ENCODE measurements at regions not wholly inside any gene's neighbourhood (a gene's known extent, or its start where the extent isn't known, plus 50 kb on each side); places are given as distances from the start of the nearest gene placed in this dataset.

DNA sequence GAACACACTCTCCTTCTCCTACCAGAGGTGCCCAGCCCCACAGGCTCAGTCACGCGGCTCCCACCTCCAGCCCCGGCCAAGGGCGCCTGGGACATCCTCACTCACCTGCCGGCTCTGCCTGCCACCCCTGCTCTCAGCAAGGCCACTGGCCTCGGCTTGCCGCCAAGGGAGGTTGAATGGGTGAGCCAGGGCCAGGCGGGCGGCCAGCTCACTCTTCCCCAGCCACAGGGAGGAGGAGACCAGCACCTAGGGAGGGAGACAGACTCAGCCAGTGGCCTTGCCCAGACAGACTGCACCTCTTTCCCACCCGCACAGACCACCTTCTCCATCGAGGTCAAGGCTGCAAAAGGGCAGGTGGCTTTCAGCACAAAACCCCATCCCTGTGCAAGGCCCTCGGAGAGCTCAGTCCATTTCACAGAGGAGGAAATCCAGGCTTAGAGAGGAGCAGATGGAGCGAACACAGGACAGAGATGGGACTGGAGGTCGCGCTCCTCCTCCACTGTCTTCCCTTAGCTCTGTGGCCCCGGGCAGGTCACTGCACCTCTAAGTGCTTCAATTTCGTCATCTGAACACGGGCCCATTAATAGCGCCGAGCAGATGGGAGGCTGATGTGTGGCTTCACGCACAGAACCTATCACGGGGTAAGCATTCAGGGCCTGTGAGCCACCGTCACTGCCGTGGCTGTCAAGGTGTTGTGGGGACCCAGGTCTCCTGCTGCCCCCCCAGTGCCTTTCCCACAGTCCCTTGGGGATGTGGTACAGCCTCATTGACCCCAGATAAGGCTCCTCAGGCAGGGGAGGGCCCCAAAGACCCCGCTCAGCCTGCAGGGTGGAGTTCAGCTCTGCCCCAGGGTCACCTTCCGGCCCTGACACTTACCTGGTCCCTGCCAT, 56.1 kb downstream of the RMI2 start:
- DNase-seq = no peak

DNA sequence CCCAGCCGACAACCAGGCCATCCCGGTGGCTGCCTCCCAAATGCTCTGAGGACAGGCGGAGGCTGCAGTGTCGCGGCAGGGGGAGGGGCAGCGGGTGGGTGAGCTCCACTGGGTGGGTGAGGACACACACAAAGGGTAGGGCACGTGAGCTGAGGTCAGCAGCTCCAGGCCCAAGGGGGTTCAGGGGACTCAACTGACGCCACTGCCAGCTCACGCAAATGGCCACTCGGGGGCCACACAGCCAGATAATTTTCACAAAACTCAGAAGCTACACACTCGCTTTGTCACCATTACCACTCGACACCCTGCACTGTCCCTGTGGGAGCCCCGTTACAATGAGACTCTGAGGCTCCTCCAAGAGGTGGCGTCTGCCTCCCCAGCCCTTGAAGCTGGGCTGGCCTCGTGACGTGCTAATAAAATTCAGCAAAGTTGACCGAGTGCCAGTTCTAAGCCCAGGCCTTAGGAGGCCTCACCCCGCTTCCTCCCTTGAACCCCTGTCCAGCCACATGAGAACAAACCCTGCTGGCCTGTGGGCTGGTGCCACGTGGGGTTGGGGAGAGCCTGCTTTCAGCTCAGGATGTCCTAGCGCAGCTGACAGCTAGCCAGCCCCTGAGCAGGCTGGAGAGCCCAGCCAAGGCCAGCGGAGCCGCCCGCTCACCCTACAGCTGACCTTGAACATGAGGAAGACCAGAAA, 56.9 kb downstream of the RMI2 start:
- DNase-seq = no peak

DNA sequence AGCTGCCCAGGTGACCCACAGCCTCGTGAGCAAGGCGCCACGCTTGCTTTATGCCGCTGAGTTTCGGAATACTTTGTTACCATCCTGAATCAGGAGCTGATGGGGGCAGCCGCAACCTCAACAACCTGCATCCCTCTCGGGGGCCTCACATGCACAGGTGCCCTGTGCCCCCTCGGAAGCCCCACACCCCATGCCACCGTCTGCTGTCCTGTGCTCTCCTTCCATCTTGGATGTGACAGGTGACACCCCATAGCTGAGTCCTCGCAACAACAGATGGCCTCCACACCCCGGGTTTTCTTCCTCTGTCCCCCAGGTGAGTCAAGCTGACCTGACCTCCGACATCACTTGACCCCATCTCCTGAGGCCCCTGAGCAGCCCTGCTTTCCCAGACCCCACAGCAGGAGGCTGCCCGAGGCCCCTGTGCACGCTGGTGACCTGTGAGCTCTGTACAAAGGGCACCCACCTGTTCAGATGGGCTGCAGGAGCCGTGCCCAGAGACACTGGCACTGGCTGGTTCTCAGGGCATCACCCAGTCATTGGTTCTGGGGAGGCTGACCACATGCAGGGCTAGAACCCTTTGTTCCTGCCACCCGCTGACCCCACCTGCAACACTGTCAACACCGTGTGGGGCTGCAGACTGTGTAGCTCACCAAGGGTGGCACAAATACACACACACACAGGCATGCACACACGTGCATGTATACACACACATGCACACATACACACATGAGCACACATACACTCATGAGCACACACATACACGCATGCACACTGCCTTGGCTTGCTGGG, 57.7 kb downstream of the RMI2 start:
- DNase-seq = no peak

DNA sequence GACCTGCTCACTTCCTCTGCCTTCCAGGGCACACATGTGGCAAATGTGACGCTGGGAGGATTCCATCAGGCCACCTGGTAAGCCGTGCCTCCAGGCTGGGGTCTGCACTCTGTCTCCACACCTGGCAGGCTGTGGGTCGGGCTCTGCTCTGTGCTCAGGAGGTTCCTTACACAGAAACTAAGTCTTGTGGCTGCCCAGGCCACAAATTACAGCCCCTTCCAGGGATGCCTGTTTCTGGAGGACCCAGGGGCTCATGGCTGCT, 58.2 kb downstream of the RMI2 start:
- DNase-seq = no peak

DNA sequence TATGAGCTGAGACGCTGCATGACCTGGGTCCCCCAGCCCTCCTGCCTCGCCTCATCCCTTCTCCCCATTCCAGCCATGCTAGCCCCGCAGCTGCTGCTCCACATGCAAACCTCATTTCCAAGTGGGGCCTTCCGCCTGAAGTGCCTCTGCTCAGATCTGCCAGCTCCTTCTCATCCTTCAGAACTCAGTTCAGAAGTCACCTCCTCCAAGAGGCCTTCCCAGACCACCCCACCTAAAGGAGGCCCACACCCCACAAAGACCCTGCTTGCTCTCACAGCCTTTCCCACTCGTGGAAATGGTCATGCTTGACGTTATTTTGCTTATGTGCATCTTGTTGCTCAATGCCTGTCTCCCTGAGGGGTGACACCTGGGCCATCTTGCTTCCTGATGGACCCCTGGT, 58.7 kb downstream of the RMI2 start:
- no peak for DNase-seq

DNA sequence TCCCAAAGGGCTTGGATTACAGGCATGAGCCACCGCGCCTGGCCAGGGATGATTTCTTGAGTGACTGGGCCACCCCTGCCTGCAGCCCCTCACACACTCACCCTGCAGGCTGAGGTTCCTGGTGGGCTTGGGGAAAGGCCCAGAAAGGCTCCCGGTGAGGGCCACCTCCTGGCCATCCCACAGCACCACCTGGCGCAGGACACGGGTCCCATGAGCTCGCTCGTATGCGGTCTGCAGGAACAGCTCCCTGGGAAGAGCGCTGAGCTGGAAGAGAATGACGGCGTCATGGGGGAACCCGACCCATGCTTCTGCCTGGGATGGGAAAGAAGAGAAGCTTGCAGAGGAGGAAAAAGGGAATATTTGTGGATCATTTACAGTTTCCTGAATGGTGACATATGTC, 59.3 kb downstream of the RMI2 start:
- DNase-seq = no peak

DNA sequence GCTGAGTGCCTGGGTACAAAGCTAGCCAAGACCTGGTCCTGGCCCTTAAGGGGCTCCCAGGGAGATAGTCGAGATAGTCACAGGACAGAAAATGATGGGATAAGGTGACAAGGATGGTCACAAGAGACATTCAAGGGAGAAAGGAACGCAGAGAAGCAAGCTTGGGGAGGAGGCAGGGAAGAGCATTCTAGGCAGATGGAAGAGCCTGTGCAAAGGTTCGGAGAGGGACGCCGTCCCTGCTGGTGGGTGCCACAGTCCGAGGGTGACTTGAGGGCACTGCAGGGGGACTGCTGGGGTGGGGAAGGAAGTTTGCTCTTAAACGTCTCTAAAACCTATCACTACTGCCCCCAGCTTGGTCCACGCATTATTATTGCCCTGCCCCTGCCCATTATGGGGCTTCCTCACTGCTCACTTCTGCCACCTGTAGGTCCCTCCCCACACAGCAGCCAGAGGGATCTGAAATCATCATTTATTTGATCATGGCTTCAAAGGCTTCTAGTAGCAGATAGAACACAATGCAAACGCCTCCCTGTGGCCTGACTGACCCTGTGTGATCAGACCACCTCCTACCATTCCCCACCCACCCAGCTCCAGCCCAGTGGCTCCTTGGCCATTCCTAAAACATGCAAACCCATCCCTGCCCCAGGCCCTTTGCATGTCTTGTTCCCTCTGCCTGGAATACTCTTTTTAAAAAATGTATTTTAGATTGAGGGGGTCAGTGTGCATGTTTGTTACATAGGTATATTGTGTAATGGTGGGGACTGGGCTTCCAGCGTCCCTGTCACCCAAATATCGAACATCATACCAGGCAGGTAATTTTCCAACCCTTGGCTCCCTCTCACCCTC, 60.3 kb downstream of the RMI2 start:
- peak; percentile 50 for DNase-seq

DNA sequence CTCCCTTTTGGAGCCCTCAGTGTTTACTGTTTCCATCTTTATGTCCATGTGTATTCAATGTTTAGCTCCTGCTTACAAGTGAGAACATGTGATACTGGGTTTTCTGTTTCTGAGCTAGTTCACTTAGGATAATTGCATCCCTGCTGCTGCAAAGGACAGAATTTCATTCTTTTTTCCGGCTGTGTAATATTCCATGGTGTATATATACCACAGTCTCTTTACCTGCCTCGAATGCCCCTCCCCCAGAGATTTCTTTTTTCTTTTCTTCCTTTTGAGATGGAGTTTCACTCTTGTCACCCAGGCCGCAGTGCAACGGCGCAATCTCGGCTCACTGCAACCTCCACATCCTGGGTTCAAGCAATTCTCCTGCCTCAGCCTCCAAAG, 60.9 kb downstream of the RMI2 start:
- DNase-seq = no peak

DNA sequence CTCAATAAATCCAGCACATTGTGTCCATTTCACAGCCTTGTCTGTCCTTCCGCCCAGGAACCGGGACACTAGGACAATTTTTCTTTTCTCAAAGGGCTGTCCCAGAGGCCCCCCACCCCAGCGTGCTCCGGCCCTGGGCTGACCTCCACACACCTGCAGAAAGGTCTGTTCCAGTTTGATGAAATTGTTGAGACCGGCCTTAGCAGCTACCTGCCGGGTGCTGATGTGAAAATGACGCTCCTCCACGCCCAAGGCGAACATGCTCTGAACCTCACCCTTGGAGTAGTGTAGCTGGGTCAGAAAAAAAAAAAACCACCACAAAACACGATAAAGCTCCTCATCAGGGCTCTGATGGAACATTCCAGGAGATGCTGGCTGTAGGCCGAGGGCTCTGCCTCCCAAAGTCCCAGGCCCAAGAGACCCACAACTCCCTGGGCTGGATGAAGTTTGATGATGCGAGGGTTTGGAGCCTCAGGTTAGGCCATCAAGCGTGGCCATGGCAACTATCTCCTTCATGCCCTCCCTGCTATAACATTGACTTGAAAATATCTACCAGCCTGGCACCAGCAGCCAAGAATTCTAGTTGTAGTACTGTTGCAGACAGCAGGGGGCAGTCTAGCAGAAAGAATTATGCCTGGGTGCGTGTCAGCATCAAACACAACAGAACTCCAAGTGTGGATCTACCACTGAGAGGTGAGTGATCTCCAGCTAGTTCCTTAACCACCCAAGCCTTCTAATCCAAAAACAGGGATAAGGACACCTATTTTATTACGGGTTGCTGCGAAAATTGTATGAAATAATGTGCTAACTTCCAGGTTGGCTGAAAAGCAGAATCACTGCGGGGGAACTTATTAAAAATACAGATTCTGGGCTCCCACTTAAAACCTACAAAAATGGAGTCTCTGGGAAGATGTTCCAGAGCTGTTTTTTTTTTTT, 62.1 kb downstream of the RMI2 start:
- peak; percentile 73 for DNase-seq

DNA sequence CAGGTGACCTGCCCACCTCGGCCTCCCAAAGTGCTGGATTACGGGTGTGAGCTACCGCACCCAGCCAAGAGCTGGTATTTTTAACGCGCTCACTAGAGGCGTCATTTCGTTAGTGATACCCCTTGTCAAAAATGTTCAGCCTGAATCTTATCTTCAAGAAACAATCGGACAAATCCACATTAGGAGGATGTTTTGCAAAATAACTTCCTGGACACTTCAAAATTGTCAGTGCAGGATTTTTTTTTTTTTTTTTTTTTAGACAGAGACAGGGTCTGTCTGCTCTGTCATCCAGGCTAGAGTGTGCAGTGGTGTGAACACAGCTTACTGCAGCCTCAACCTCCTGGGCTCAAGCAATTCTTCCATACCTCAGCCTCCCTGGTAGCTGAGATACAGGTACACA, 63.0 kb downstream of the RMI2 start:
- no peak for DNase-seq

DNA sequence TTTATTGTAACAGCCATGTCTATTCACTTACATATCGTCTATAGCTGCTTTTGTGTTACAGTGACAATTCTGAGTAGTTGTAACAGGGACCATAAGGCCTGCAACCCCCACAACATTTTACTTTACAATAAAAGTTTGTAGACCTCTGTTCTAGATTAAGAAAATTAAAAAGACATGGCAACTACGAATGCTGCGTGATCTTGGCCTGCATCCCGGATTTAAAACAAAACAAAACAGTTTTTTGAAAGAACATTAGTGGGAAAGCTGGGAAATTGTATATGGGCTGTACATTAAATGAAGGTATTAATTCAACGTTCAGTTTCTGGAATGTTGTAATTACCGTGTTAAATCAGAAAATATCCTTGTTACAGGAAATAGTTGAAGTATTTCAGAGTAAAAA, 64.1 kb downstream of the RMI2 start:
- no peak for DNase-seq

DNA sequence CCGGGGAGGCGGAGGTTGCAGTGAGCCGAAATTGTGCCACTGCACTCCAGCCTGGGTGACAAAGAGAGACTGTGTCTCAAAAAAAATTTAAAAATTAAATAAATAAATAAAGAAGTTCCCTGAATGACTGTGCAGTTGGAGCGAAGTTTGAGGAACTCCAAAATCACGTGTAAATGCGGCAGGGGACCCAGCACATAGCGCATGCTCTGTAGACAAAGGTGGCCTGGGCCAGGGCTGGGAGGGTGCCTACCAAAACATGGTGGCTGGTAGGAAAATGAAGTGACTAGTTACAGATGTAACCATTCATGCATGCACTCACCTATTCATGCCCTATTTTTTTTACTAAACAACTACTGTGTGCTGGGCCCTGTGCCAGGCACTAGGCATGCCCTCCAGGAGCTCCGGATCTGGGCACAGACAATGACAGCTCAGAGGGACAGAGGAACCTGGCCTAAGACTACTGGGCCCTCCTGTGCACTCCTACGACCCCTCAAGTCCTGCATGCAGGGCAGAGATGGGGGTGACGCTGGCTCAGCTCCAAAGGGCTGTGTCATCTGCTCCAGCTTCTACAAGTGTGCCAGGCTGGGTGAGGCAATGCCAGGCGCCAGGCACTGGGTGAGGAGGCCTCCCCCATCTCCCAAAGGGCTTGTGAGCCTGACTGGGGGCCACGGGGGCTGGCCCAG, 65.3 kb downstream of the RMI2 start:
- DNase-seq = no peak

DNA sequence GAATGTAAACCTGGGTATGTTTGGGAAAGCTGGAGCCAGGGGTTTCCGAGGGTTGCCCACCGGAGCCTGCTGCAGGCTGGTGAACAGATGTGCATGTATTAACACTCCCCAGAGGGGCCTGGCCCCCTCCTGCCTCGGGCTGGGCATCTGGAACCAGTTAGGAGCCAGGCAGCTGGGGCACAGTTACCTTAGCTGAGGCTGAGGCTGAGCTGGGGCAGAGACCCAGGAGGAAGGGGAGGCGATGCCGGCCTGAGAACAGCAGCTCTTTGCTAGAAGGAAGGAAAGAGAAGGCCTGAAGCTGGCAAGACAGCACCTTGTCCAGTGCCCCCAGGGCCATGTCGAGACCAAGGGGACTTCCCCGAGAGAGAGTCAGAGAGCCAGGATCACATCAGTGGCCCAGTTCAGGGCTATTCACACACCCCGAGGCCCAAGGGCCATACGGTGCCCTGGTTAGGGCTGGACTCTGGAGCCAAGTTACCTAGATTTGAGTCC, 65.8 kb downstream of the RMI2 start:
- no peak for DNase-seq

DNA sequence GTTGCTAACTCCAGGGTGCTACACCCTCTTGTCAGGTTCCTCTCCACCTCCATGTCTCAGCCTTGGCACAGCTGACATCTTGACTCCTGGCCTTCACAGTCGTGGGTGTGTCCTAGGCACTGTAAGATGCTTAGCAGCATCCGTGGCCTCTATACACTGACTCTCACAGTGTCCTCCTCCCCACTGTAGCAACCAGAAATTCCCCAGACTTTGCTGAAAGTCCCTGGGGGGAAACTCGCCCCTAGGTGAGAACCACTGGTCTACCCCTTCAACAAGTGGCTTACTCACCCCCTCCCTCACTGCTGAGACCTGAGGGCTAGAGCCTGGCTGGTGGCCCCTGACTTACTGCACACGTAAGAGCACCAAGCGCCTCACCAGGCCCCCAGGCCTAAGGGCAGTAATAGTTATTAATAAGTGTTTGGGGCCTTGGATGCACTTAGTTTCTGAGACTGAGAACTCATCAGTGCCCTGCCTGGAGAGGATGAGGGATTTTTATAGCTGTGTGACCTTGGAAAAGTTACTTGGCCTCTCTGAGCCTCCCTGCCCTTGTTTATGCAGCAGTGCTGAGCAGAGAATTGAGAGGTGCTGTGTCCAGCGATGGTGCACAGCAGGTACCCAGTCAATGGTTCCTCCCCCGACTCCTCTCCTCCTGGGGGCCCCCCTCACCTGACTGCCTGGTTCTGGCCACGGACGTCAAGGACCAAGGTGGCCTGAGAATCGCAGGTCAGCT, 67.1 kb downstream of the RMI2 start:
- DNase-seq = no peak

DNA sequence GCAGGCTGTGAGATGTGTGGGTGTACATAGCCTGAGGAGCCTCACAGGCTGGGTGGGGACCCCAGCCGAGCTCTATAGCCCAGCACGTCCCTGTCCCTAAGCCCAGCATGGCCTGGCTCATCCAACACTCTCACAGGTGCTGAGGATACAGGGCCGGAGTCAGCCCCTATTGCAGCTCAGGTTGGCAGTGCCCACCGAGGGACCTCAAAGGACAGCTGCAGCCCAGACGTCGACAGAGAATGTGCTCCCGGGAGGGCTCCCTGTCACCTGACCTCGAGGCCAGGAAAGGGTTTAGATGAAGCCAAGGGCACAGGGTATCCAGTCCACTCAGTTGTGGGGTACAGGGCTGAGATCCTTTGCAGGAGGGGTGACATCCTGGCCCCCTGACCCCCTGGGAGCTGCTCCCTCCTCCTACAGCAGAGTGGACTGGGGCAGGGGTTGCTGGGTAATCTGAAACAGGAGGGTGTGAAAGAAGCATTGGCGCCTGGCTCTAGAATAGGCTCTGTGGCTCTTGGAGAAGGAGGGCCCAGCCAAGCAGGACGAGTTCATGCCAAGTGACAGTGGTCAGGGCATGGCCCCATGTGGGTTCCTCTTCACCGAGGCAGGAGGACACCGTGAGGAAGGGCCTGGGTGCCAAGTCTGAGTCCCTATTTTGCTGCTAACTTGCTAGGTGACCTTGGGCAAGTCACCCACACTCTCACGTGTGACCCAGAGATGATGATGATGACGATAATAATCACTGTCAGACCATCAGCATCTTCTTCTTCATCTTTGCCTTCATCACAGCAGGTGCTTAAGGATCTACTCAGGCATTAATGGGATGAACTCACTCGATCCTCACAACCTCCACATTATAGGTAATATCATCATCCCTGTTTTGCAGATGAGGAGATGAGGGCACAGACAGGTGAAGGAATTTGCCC, 68.0 kb downstream of the RMI2 start:
- DNase-seq = no peak

DNA sequence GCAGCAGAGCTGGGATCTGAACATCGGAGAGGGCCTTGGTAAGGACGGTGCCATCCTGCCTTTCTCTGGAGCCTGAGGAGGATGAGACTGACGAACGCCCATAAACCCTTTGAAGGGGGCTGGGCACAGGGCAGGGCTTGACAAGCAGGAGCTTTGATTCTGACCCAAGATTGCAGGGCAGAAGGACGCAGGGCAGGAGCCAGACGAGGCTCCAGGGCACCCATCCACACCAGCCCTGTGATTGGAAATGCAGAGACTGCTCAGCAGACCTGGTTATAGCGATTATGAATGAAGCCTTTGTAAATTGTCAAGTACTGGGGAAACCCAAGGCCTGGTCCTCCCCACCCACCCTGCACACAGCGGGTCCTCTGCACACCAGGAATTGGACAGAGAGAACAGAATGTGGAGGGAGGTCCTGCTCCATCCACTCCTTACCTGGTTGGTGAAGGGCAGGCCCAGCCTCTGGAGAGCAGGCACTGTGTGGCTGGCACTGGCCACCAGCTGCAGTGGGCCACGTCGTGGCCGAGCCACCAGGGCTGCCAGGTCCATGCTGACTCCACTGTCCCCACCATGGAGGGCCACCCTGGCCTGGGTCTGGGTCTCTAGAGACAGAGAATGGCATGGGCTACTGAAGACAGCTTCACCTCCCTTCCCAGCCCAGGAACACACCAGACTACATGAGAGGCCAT, 68.8 kb downstream of the RMI2 start:
- no peak for DNase-seq

DNA sequence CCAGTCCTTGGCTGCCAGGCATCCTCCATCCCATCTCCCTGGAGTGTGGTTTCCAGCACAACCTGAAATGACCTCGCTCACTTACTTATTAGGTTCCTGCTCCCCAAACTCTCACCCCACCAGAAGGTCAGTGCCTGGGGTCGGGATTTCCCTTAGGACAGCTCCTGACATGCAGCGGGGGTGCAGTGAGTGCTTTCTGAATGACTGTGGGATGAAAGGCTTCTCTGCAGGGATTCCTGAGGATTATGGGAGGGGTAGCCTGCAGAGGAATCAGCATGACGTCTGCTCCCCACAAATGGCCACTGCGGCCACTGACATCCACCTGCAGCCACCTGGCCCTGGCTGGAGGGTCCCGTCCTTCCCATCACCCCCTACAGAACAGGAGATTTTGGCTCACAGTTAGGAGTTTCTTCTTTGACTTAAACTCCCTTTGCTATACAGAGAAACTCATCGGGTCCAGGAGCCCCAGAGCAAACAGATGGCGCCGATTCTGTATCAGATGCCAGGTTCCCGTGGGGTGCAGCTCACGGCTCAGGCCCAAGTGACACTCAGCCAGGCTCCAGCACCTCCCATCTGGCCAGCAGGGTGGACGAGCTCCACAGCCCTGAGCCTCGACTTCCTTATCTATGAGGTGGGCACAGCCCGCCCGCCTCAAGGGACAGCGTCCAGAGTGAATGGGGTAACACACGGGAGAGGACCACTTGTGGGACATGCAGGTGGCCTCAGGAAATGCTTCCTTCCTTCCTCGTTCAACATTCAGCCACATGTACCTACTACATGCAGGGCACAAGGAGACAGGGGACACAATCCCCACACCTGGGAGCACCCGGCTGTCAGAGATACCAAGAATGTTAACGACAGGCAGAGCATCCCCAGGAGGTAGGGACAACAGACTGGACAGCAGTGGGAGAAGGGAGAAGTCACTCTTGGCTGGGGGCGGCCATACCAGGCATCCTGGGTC, 69.8 kb downstream of the RMI2 start:
- DNase-seq = no peak
